ENCODE measurements at regions not wholly inside any gene's neighbourhood (a gene's known extent, or its start where the extent isn't known, plus 50 kb on each side); places are given as distances from the start of the nearest gene placed in this dataset.

DNA sequence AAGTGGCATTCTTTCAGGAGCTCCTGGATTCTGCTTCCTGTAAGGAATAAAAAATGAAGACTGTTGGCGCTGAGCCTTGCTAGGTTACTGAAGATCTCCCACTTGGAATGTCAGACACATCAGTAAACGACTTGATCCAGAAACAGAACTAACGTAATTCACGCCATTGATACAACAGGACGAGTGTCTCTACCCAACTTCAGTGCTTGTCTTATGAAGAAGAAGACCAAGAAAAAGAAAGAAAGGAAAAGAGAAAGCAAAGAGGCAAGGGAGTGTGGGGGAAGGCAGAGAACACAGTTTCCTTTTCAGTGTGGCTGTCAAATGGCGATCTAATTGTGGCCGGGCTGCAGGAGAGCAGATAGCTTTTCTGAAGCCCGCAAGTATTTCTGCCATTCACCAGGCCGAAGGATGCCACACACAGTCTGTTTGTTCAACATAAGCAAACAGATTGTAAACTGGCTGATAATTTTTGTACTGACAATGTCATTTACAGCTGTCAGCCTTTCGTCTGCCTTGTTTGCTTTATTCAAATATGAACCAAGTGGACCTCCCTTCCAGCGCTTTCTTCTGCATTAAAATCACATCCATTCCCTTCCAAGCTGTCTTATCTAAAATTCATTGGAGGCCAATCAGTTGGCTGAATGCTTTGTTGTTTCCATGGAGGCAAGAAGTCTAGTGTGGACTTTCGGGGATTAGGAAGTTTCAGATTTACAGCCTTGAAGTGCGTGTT, 180.6 kb downstream of the FOXA2 start (continued):
- TF ChIP-seq IRX3 (CRISPR knock-in tag; IDR thresholded peaks at IDR 0.05; ENCODE audit: borderline replicate concordance, low read depth), result no peak
- no peak for TF ChIP-seq ZNF564 (CRISPR knock-in tag; IDR thresholded peaks at IDR 0.05)
- TF ChIP-seq, protein P1, sequence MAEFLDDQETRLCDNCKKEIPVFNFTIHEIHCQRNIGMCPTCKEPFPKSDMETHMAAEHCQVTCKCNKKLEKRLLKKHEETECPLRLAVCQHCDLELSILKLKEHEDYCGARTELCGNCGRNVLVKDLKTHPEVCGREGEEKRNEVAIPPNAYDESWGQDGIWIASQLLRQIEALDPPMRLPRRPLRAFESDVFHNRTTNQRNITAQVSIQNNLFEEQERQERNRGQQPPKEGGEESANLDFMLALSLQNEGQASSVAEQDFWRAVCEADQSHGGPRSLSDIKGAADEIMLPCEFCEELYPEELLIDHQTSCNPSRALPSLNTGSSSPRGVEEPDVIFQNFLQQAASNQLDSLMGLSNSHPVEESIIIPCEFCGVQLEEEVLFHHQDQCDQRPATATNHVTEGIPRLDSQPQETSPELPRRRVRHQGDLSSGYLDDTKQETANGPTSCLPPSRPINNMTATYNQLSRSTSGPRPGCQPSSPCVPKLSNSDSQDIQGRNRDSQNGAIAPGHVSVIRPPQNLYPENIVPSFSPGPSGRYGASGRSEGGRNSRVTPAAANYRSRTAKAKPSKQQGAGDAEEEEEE (CRISPR knock-in tag; IDR thresholded peaks at IDR 0.05; ENCODE audit: borderline replicate concordance), result no peak
- peak; percentile 58; the same call in 1 of the 2 replicates for TF ChIP-seq TBX3 (IDR thresholded peaks at IDR 0.05; ENCODE audit: borderline replicate concordance)
- no peak for TF ChIP-seq KLF9 (CRISPR knock-in tag; IDR thresholded peaks at IDR 0.05; ENCODE audit: low read depth)
- TF ChIP-seq SP1 (IDR thresholded peaks at IDR 0.05), result no peak
- TF ChIP-seq SP1 (CRISPR knock-in tag; IDR thresholded peaks at IDR 0.05), result no peak
- TF ChIP-seq DMAP1 (CRISPR knock-in tag; IDR thresholded peaks at IDR 0.05), result 0 out of 2 replicates have a peak, but pooled peaks have one; percentile 7
- TF ChIP-seq SKI (IDR thresholded peaks at IDR 0.05; ENCODE audit: partially characterized antibody), result peak; percentile 33
- TF ChIP-seq NFKBIZ (CRISPR knock-in tag; IDR thresholded peaks at IDR 0.05), result no peak
- peak; percentile 72; the same call in 1 of the 2 replicates for TF ChIP-seq ZNF3 (CRISPR knock-in tag; IDR thresholded peaks at IDR 0.05)
- peak; percentile 46; the same call in 1 of the 2 replicates for TF ChIP-seq REPIN1 (CRISPR knock-in tag; IDR thresholded peaks at IDR 0.05; ENCODE audit: borderline replicate concordance, low read depth)
- no peak for TF ChIP-seq FOXP1 (IDR thresholded peaks at IDR 0.05)
- peak; percentile 82 for TF ChIP-seq FOXP1 (CRISPR knock-in tag; IDR thresholded peaks at IDR 0.05)
- 0 out of 2 replicates have a peak, but pooled peaks have one; percentile 24 for TF ChIP-seq ZSCAN30 (CRISPR knock-in tag; IDR thresholded peaks at IDR 0.05)
- TF ChIP-seq TCF12 (IDR thresholded peaks at IDR 0.05), result no peak
- no peak for TF ChIP-seq TCF12 (CRISPR knock-in tag; IDR thresholded peaks at IDR 0.05)
- TF ChIP-seq KMT2B (CRISPR knock-in tag; IDR thresholded peaks at IDR 0.05), result peak; percentile 17; the same call in 1 of the 2 replicates
- peak; percentile 88 for TF ChIP-seq TGIF2 (CRISPR knock-in tag; IDR thresholded peaks at IDR 0.05)
- no peak for TF ChIP-seq FOXK1 (CRISPR knock-in tag; IDR thresholded peaks at IDR 0.05; ENCODE audit: borderline replicate concordance, low read depth)
- no peak for TF ChIP-seq CEBPG (CRISPR knock-in tag; IDR thresholded peaks at IDR 0.05)
- TF ChIP-seq GABPB1 (CRISPR knock-in tag; IDR thresholded peaks at IDR 0.05), result peak; percentile 28; the same call in 1 of the 2 replicates
- peak; percentile 34; the same call in 1 of the 2 replicates for TF ChIP-seq KAT8 (CRISPR knock-in tag; IDR thresholded peaks at IDR 0.05)
- no peak for TF ChIP-seq TSC22D2 (CRISPR knock-in tag; IDR thresholded peaks at IDR 0.05; ENCODE audit: borderline replicate concordance)
- no peak for TF ChIP-seq ZMYM3 (CRISPR knock-in tag; IDR thresholded peaks at IDR 0.05)
- TF ChIP-seq ZSCAN21 (CRISPR knock-in tag; IDR thresholded peaks at IDR 0.05; ENCODE audit: borderline replicate concordance), result 0 out of 2 replicates have a peak, but pooled peaks have one; percentile 48
- TF ChIP-seq, protein P2, sequence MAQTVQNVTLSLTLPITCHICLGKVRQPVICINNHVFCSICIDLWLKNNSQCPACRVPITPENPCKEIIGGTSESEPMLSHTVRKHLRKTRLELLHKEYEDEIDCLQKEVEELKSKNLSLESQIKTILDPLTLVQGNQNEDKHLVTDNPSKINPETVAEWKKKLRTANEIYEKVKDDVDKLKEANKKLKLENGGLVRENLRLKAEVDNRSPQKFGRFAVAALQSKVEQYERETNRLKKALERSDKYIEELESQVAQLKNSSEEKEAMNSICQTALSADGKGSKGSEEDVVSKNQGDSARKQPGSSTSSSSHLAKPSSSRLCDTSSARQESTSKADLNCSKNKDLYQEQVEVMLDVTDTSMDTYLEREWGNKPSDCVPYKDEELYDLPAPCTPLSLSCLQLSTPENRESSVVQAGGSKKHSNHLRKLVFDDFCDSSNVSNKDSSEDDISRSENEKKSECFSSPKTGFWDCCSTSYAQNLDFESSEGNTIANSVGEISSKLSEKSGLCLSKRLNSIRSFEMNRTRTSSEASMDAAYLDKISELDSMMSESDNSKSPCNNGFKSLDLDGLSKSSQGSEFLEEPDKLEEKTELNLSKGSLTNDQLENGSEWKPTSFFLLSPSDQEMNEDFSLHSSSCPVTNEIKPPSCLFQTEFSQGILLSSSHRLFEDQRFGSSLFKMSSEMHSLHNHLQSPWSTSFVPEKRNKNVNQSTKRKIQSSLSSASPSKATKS (CRISPR knock-in tag; IDR thresholded peaks at IDR 0.05), result no peak
- TF ChIP-seq, protein P3, sequence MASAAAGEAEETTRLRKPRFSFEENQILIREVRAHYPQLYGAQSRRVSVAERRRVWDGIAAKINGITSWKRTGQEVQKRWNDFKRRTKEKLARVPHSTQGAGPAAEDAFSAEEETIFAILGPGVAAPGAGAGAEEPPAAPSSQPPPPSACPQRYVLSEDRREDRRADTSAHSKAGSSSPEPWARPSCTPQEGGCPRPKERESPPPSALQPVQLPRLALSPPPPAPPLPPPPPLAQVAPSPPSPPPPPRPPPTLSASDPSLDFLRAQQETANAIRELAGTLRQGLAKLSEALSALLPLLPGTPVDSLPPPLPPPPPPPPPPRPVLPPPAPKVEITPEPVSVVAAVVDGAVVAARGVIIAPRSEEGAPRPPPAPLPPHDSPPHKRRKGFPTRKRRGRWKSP (CRISPR knock-in tag; IDR thresholded peaks at IDR 0.05), result peak; percentile 82

All from HepG2 (cell line).